Activated CD4-positive, alpha-beta T cell treated with anti-CD3 and anti-CD28 coated beads for 4 hours (primary cell): ENCODE measurements at regions not wholly inside any gene's neighbourhood (a gene's known extent, or its start where the extent isn't known, plus 50 kb on each side); places are given as distances from the start of the nearest gene placed in this dataset.
A peak's percentile ranks its signal among the peaks of the same experiment; 100 is the strongest.

Source experiments
- DNase-seq, 2 donors: peaks; one replicate each; pipeline ENCODE4 v3.0.0-alpha.2; 2020

DNA sequence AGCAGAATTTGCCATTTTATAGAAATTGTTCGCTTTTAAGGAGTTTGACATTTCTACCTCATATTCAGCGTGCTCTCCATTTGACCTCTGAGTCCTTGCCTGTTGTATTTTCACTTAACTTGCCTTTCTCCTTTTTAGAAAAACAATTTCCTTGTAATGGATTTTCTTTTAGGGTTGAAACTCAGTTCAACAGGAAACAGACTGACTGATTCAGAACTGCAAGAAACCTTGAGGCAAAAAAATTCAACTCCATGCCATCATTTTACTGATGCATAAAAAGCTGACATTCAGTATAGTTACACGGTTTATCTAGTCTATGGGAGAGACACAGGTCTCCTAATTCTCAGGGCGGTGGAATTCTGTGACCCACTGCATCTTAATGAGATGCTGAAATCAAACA is 59.8 kb downstream of the MRPS30 start:
- DNase-seq: no peak

DNA sequence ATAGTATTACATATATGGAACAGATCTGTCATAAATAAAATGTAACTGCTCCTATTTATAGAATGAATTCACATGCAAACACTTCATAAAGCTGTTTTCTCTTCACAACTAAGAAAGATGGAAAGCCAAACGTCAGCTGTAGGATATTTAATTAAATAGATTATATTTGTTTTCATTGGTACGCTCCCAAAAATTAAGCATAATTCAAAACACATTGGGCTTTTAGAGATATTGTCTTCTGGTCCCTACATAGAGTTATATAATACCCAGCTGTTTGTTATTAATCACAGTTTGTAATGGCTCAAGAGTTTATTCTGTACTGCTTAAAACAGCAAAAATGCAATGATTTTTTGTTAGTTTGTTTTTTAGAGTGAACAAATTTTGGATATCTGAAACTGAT is 61.2 kb downstream of the MRPS30 start:
- no peak for DNase-seq

DNA sequence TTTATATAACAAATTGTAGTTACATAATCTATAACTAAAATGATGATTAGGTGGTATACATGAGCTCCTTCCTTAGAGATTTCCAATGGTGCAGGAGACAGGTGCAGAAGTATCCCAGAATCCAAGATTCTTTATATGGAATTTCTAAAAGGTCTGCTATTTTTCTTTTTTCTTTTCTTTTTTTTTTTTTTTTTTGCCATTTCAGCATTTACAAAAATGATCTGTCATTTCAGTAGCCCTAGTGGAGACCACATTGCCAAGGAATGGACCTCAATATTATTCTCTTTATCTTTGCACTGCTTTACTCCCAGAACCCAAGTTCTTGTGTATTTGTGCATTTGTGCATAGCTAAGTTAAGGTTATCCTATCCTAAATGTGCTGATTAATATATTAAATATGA is 61.7 kb downstream of the MRPS30 start:
- DNase-seq: no peak

DNA sequence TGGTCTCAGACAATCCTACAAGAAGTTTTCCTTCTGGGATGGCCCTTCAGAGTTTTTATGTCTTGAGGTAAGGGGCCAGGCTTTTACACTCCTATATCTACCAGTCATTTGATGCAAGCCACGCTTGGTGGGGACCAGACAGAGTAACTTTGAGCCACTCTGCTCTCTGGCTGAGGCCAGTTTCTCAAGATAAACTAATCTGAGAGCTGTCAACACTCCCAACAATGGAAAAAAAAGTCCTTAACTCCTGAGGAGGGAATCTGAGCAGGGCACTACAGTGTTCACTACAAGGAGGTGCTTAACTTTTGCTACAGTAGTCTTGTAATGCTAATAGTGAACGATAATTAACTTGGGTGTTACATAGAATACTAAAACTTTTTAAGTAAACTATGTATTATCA is 62.7 kb downstream of the MRPS30 start:
- no peak for DNase-seq

DNA sequence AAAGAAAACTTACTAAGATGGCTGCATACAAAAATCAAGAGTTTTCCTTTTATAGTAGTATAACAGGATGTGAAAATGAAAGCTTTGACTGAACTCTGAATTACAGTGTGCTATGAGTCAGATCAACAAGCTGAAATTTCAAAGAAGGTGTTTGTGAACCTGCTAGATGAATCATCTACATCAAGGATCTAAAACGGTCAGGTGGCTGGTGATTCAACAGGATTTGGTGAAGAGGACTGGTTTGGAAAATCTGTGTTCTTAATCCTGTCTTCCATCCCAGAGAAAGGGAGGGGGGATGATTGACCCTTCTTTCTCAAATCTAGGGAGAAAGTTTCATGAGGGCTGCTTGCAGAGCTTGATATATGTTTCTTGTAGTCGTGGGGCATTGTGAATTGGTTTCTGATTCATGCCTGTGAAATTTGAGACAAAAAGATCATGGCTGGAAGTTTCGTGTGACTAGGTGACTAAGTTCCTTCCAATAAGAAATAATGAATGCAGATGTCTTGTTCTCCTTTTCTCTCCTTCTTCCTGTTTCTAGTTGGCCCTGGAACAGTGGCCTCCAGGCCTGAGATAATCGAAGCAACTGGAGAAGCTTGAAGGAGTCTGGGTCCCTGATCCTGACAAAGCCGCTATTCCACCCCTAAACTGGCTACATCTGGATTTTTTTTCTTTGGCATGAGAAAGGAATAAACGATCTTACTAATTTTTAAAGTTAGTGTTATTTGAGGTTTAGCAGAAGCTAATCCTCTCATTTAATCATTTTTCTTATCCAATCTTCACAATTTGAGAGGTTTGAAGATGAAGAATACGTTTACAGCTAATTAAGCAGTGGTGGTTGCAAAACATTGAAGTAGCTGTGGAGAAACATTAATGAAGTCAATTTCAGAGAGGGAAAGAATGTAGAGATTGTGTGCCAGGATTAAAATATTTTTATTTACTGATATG is 67.2 kb downstream of the MRPS30 start:
- peak; percentile 8 to 22 for DNase-seq

DNA sequence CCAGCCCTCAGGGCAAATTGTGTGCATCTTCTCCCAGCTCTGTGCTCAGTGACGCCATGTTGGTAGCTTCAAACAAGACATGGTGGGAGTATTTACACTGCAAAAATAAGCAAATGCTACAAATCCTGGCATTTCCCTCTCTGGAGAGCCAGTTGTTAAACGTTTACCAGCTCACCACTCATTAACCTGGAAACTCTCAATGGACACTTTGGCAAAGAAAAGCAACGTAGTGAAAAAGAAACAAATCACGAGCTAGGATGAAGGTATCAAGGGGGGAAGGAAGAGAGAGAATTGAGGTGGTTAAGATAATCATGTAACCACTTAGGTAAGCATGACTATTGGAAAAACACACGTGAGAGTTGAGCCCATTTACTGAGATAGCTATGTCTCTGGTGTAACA is 72.5 kb downstream of the MRPS30 start:
- DNase-seq: no peak

DNA sequence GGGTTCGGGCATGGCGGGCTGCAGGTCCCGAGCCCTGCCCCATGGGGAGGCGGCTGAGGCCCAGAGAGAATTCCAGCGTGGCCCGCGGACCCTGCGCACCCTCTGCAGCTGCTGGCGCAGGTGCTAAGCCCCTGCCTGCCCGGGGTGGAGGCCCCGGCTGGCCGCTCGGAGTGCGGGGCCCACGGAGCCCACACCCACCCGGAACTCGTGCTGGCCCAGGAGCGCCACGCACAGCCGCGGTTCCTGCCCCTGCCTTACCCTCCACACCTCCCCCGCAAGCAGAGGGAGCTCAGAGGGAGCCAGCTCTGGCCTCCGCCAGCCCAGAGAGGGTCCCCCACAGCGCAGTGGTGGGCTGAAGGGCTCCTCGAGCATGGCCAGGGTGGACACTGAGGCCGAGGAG is 75.3 kb downstream of the MRPS30 start:
- no peak for DNase-seq

DNA sequence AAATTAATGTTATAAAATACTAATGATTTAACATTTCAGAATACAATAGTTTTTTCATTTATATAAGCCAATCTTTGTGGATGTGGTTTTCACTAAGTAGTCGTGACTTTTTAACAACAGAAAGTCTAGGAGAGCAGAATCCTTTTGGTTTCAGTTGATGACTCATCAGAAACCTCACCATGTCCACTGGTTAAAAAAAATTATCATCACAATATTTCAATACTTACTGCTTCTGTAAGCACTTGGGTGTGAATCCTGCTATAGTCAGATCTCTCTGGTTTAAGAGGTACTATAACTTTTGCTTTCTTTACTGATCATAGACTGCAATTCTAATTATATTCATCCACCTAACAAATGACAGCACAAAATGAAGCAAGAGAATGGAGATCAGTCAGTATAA is 77.2 kb downstream of the MRPS30 start:
- DNase-seq: no peak

DNA sequence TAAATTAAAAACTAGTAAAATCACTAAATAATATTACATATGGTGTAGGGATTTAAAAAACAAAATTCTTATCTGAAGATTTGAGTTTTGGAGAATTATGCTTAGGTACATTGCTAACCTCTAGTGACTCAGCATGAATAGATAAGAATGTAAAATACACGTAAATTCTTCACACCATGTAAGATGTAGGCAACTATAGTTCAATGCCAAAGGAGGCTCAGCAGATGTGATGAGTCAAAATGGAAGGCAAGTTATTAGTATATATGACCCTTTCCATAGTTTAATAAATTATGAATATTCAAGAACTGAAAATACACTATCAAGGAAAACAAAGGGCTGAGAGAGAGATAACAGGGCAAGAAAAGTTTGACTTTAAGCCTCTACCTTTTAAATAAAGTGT is 79.0 kb downstream of the MRPS30 start:
- no peak for DNase-seq

DNA sequence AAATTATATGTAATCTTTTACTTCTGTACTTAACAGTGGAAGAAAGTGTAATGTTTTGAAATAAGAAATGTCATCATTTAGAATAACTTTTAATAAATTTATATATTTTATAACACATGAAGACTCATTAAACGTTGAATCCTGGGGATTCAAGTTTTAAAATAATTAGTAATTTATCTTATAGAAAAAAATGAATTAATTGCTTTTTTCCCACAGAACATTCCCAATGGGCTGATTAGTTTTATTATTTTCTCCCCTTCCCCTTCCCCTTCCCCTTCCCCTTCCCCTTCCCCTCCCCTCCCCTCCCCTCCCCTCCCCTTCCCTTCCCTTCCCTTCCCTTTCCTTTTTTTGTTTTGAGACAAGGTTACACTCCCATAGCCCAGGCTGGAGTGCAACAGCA is 79.7 kb downstream of the MRPS30 start:
- DNase-seq: no peak

DNA sequence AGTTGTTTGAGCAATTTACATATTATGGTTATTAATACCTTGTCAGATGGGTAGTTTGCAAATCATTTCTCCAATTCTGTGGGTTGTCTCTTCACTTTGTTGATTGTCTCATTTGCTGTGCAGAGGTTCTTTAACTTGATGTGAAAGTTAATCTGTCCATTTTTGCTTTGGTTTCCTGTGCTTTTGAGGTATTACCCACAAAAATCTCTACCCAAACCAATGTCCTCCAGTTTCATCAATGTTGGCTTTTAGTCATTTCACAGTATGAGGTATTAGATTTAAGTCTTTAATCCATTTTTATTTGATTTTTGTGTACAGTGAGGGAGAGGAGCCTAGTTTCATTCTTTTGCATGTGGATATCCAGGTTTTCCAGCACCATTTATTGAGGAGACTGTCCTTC is 82.4 kb downstream of the MRPS30 start:
- DNase-seq: no peak

DNA sequence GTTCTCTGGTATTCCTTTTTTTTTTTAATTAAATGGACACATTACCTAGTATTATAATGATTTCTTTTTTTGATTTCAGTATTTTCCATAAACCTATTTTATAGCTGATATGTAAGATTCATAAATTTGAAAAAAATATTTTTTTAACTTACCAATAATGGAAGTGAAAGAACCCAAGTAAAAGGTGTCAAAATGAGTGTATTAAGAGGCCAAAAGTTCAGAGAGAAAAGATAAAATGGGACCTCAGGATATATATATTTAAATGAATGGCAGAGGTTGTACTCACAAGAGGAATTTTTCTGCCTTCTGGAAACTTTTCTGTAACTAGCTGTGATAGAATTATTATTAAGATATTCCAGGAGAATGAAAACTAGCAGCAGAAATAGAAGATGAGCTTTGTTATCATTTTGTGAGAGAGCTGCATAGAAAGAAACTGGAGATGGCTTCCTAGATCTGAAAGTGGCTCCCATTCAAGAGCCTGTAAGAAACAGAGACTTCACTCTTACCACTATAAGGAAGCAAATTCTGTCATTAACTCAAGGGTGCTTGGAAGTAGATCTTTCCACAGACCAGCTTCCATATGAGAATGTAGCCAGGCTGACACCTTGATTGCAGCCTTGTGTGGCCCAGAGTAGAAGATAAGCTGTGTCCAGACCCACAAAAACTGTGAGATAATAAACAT is 91.7 kb downstream of the MRPS30 start:
- no peak for DNase-seq

DNA sequence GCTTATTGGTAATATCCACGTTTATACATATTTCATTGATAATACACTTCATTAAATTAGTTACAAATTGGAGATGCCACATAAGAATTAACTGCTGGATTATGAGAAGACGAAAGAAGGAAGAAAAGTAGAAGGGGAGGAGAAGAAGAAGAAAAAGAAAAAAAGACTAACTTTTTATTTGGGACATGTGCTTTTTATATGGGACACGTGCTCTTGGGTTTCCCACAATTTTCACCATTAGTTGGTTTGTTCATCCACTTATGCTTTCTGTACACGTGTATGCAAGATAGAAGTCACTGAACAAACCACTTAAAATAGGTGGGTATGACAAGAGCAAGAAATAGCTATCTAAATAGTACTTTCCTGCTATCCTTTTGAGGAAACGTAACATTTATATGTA is 98.6 kb downstream of the MRPS30 start:
- DNase-seq: no peak

DNA sequence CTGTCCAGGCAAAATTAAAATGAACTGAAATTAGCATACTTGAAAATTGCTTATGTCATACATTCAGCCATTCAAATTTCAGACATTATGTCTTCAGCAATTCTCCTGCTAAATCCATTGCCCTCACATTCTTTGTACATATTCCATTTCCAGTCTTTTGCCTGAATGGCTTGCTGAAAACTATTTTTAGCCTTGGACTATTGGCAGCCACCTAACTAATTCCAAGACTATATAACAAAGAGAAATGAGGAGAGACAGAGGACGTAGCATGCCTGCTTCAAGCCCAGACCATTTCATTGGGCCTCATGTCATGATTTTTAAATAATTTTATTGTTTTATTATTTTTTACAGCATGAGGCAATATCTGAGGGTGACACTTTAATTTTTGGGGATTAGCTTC is 100.3 kb downstream of the MRPS30 start:
- no peak for DNase-seq

DNA sequence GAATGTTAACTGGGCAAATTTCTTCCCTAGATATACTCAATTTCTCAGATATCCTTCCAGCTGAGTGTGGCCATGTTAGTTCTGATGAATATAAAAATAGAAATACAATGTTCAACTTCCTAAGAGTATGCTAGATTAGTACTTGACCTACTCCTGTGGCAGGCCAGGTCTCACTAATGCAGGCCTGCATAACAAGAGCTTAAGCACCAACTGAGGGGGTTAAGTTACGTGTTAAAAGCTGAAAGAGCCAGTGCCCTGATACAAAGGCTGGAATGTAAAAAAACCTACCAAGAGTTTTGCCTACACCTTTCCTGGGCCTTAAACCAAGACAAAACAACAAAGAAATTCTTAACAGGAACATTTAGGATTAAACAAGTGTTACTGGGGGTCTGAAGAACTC is 102.8 kb downstream of the MRPS30 start:
- DNase-seq: no peak

DNA sequence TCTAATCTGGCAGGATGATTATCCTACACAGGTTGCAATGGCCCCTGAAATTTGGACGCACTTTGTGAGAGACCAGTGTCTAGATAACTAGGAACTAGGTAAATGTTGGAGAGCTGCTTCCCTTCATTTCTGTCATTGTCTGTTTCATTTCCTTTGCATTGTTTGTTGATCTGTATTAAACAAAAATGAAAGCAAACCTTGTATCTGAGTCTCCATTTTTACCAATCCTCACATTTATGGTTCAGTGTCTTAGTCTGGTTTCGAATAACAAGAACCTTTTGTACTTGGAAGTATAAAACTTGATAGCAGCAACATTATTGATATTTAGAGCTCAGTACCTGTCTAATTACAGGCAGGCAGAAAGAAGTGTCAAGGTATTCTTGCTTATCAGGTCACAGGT is 105.5 kb downstream of the MRPS30 start:
- DNase-seq: no peak

DNA sequence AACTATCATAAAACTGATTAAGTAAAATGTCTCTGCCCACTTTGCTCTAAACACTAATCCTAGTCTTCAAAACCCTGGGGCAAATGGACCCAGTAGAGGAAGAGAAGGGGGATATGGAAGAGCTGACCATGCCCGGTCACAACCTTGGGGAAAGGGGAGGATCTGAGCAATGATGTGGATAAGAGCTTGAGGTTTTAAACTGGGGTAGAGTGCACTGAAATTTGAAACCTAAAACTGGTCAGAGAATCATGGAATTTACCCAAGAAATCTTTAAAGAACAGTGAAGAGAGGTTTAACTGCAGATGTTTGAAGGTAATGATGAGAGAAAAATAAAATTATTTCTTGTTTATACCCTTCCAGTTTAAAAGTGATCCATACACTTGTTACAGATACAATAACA is 110.8 kb downstream of the MRPS30 start:
- DNase-seq: no peak

DNA sequence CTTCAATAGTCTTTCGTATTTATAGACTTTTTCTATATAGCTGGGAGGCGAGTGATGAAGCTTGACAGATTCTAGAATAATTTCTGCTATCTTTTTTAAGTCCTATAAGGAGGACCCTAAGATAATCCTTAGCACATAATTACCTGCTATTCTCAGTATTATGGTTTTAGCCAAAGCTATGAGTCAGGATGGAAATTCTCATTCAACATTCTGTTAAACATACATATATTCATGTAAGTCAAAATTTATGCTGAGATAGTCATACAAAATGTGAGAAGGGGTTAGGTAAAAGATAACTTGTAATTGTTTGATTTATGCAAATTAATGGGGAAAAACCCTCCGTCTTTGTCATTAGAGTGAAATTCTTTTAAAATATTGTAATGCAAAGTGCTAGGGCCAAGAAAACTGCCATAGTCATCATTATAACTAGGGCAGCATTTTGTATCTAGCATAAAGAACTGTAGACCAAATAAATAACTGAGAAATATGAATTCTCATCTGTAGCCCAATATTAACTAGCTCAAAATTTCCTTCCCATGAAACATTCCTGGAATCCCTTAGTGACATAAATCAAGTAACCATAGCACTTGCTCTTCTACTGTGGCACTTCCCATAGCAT is 118.5 kb downstream of the MRPS30 start:
- DNase-seq: no peak

DNA sequence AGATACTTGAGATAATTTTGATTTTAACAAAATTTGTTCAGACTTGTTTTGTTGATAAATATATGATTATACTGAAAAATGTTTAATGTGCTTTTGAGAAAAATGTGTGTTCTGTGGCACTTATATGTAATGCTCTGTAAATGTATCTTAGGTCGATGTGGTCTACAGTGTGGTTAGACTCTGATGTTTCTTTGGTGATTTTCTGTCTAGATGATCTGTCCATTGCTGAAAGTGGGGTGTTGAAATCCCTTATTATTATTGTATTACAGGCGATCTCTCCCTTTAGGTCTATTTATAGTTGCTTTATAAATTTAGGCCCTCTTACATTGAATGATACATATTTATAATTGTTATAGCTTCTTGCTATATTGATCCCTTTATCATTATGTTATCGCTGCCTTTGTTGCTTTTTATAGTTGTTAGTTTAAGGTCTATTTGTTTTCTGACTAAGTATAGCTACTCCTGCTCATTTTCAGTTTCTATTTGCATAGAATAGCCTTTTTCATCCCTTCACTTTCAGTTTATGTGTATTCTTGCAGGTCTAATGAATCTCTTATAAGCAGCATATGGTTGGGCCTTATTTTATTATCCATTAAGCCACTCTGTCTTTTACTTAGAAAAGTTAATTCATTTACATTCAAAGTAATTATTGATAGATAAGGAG is 124.3 kb downstream of the MRPS30 start:
- no peak for DNase-seq

DNA sequence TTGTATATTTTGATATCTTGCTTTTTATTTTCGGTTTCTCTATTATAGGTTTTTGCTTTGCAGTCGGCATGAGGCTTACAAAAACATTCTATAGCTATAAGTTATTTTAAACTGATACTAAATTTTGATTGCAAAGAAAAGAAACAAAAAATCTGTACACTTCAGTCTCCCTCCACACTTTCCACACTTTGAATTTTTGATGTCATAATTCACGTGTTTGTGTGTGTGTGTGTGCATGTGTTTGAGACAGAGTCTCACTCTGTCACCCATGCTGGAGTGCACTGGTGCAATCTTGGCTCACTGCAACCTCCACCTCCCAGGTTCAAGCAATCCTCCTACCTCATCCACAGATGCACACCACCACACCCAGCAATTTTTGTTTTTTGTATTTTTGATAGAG is 124.9 kb downstream of the MRPS30 start:
- DNase-seq: no peak

DNA sequence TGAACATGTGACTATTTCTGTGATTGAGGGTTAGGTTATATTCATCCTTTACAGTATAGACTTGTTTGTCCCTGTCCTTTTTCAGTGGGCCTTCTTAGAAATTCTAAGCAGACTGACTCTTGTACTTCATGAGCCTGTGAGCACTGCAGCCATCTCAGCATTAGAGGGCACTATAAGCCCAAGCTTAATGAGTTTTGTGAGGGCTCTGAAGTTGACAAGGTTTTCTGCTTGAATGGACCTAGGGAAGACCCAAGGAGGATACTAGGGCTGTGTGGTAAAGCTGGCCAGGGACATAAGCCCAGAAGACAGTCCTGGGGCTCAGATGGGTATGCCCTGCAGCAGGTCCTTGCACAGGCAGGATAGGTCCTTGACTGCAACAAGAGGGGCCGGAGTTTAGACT is 126.5 kb downstream of the MRPS30 start:
- DNase-seq: no peak

DNA sequence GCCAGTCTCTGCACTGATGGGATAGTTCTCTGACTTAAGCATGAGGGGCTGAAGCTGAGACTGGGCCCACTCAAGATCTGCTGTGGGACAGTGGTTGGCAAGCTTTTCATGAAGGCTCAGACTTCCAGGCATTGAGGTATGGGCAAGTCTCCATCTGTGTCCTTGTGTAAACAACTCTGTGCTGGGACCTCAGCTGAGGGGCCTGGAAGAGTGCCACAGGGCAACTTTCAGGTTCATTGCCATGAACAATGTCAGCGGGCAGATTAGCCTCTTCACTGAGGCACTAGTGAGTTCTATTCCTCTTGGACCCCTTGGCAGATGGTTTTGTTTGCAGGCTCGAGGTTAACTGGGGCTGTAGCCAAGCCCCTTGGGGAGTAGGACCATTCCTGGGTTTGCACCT is 127.1 kb downstream of the MRPS30 start:
- DNase-seq: no peak

DNA sequence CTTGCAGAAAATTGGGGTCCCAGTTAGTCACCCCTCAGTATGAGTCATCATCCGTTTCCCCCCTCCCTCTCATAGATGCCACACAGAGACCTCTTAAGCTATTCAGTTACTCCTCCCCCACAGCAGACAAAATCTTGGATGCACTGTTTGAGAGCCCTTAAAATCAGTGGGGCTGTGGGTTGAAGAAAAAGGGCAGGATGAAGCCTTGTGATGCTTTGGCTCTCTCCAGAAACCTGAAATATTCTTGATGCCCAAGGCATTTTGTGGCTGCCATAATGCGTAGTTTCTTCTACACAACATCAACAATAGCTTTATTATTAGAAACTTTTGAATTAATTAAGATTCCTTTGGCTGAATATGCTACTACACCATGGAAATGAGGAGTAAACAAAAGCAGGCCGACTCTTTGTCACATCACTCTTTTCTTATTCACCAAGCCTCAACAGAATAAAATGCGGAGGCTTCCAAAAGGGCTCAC is 133.8 kb downstream of the MRPS30 start:
- DNase-seq: no peak
